Large intestine (tissue), 3 donors: ENCODE measurements at regions not wholly inside any gene's neighbourhood (a gene's known extent, or its start where the extent isn't known, plus 50 kb on each side); places are given as distances from the start of the nearest gene placed in this dataset.
"Not testable (repeated sequence)": the region's sequence is repeated elsewhere in the genome, so short reads cannot be mapped to it uniquely, and the experiment has no call there.

Experiments used
- DNase-seq, 2 donors: peaks; one replicate each; pipeline versions ENCODE4 v3.0.0 to v3.0.0-alpha.2; 2013
- H3K27ac ChIP-seq: one replicate; pipeline ENCODE4 v1.5.1; 2013; ENCODE audit warnings: low read length
- H3K27me3 ChIP-seq: 2 replicates; pipeline ENCODE4 v1.6.1; 2013; ENCODE audit warnings: low read length; ENCODE audit not compliant: control insufficient read depth, insufficient read depth
- H3K36me3 ChIP-seq: 2 replicates; pipeline ENCODE4 v1.6.1; 2013; ENCODE audit warnings: low read length; ENCODE audit not compliant: control insufficient read depth, insufficient read depth
- H3K4me1 ChIP-seq: one replicate; pipeline ENCODE4 v1.6.1; 2013; ENCODE audit warnings: low read length; ENCODE audit not compliant: control insufficient read depth, insufficient read depth
- H3K4me3 ChIP-seq: one replicate; pipeline ENCODE4 v1.5.1; 2013; ENCODE audit warnings: low read length
- H3K9me3 ChIP-seq: one replicate; pipeline ENCODE4 v1.6.1; 2013; ENCODE audit warnings: mild to moderate bottlenecking, low read depth, low read length, moderate library complexity; ENCODE audit not compliant: control insufficient read depth
- WGBS: methylation state at CpG from one replicate; pipeline ENCODE4 v1.1.5; 2013; ENCODE audit warnings: low lambda C conversion rate; ENCODE audit not compliant: insufficient coverage; 5-methylcytosine and 5-hydroxymethylcytosine counted together

- DNase-seq: no peak
- Histone ChIP-seq H3K4me3 (no peak overlapping the region), H3K27me3 (no peaks in the 10 kb centered on the region), H3K4me1 (no peaks in the 10 kb centered on the region), H3K36me3 (no peaks in the 10 kb centered on the region), H3K9me3 (no peaks in the 10 kb centered on the region), H3K27ac (no peak overlapping the region)
- WGBS: 100% methylated on average over 1 of the region's 2 CpGs
Observed at GRCh38 chr2:215863687-215864086, 149.7 kb downstream of the MREG start.

GRCh38 chr2:215862351-215862771, 151.0 kb downstream of the MREG start:
- DNase-seq: no peak
- H3K27me3 ChIP-seq: no peaks in the 10 kb centered on the region
- no peaks in the 10 kb centered on the region for H3K36me3 ChIP-seq
- H3K4me3 ChIP-seq: no peak overlapping the region
- no peaks in the 10 kb centered on the region for H3K4me1 ChIP-seq
- 88% methylated on average over 3 of the region's 3 CpGs for WGBS
- H3K27ac ChIP-seq: no peak overlapping the region
- no peaks in the 10 kb centered on the region for H3K9me3 ChIP-seq

- no peaks in the 10 kb centered on the region for H3K9me3 ChIP-seq
- no peaks in the 10 kb centered on the region for H3K4me1 ChIP-seq
- H3K36me3 ChIP-seq: no peaks in the 10 kb centered on the region
- H3K27ac ChIP-seq: no peak overlapping the region
- no peaks in the 10 kb centered on the region for H3K27me3 ChIP-seq
- H3K4me3 ChIP-seq: no peak overlapping the region
- WGBS: 74% methylated on average over 3 of the region's 5 CpGs
- DNase-seq: no peak
Observed at GRCh38 chr2:215861607-215862350, 151.6 kb downstream of the MREG start.

GRCh38 chr2:215856080-215856479, 157.3 kb downstream of the MREG start:
- H3K9me3 ChIP-seq: no peaks in the 10 kb centered on the region
- no peaks in the 10 kb centered on the region for H3K4me1 ChIP-seq
- WGBS: no CpG with 5 or more reads among the region's 2 CpGs
- no peak overlapping the region for H3K27ac ChIP-seq
- no peaks in the 10 kb centered on the region for H3K27me3 ChIP-seq
- no peak overlapping the region for H3K4me3 ChIP-seq
- DNase-seq: no peak
- no peaks in the 10 kb centered on the region for H3K36me3 ChIP-seq

GRCh38 chr2:215855308-215855707, 158.0 kb downstream of the MREG start:
- H3K27me3 ChIP-seq, H3K4me3 ChIP-seq, H3K36me3 ChIP-seq, DNase-seq, H3K27ac ChIP-seq, H3K4me1 ChIP-seq, H3K9me3 ChIP-seq: not testable (repeated sequence)
- no CpG with 5 or more reads among the region's 1 CpG for WGBS

GRCh38 chr2:215854008-215854407, 159.3 kb downstream of the MREG start:
- no peaks in the 10 kb centered on the region for H3K36me3 ChIP-seq
- no peak overlapping the region for H3K4me3 ChIP-seq
- no peak overlapping the region for H3K27ac ChIP-seq
- no peaks in the 10 kb centered on the region for H3K27me3 ChIP-seq
- no peak for DNase-seq
- no peaks in the 10 kb centered on the region for H3K4me1 ChIP-seq
- no peaks in the 10 kb centered on the region for H3K9me3 ChIP-seq
- WGBS: no CpG with 5 or more reads among the region's 2 CpGs

GRCh38 chr2:215851696-215852095, 161.7 kb downstream of the MREG start:
- Histone ChIP-seq H3K9me3 (no peaks in the 10 kb centered on the region), H3K36me3 (no peaks in the 10 kb centered on the region), H3K4me3 (no peak overlapping the region), H3K27me3 (no peaks in the 10 kb centered on the region), H3K27ac (no peak overlapping the region), H3K4me1 (no peaks in the 10 kb centered on the region)
- DNase-seq: no peak

- Histone ChIP-seq H3K27me3 (no peaks in the 10 kb centered on the region), H3K9me3 (no peaks in the 10 kb centered on the region), H3K27ac (no peak overlapping the region), H3K4me3 (no peak overlapping the region), H3K36me3 (no peaks in the 10 kb centered on the region), H3K4me1 (no peaks in the 10 kb centered on the region)
- DNase-seq: no peak
- no CpG with 5 or more reads among the region's 2 CpGs for WGBS
Observed at GRCh38 chr2:215851082-215851481, 162.3 kb downstream of the MREG start.

- H3K36me3 ChIP-seq: no peaks in the 10 kb centered on the region
- WGBS: 81% methylated on average over 3 of the region's 4 CpGs
- H3K9me3 ChIP-seq: no peaks in the 10 kb centered on the region
- no peaks in the 10 kb centered on the region for H3K4me1 ChIP-seq
- H3K4me3 ChIP-seq: no peak overlapping the region
- no peaks in the 10 kb centered on the region for H3K27me3 ChIP-seq
- H3K27ac ChIP-seq: no peak overlapping the region
- DNase-seq: no peak
Observed at GRCh38 chr2:215850380-215850779, 163.0 kb downstream of the MREG start.

- Histone ChIP-seq H3K27me3 (no peaks in the 10 kb centered on the region), H3K4me1 (no peaks in the 10 kb centered on the region), H3K27ac (no peak overlapping the region), H3K36me3 (no peaks in the 10 kb centered on the region), H3K9me3 (no peaks in the 10 kb centered on the region), H3K4me3 (no peak overlapping the region)
- WGBS: 93% methylated on average over 3 of the region's 6 CpGs
- no peak for DNase-seq
Observed at GRCh38 chr2:215849771-215850170, 163.6 kb downstream of the MREG start.

- no CpG with 5 or more reads among the region's 2 CpGs for WGBS
- H3K36me3 ChIP-seq: no peaks in the 10 kb centered on the region
- DNase-seq: no peak
Observed at GRCh38 chr2:215848698-215849097, 164.7 kb downstream of the MREG start.

More at GRCh38 chr2:215848698-215849097, 164.7 kb downstream of the MREG start:
- H3K27ac ChIP-seq: no peak overlapping the region
- H3K9me3 ChIP-seq: no peaks in the 10 kb centered on the region
- H3K4me3 ChIP-seq: no peak overlapping the region
- no peaks in the 10 kb centered on the region for H3K27me3 ChIP-seq
- no peaks in the 10 kb centered on the region for H3K4me1 ChIP-seq
